ENCODE measurements at regions not wholly inside any gene's neighbourhood (a gene's known extent, or its start where the extent isn't known, plus 50 kb on each side); places are given as distances from the start of the nearest gene placed in this dataset.
A peak's percentile ranks its signal among the peaks of the same experiment; 100 is the strongest.

DNA sequence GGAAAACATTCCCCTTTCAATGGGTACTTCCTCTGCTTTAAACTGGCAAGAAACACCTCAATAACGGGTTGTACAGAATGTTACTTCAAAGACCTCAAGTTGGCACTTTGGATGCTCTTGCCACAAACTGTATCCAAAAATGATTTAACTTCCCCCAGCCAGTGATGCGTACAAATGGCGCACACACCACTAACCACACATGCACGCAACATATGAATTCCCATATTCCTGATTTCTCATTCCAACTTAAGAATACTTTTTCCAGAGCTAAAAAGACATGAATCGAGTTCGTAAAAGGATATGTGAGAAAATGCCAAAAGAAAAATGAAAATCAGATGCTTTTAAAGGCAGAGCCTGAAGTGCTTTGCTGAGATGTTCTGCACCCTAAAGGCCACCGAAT, 388.0 kb upstream of the PIK3R1 start:
- ATAC-seq (ENCODE audit: low read depth in 2 of 2) (no peak), DNase-seq (no peak)
- no peaks in the 10 kb centered on the region for H3K4me1 Mint-ChIP-seq
- H3K4me3 Mint-ChIP-seq, result no peak overlapping the region
- peaks cover 0 to 13% (median 0%) of the 10 kb centered on the region in 3 donors for H3K27me3 Mint-ChIP-seq
- no peak overlapping the region for H3K27ac Mint-ChIP-seq
- H3K36me3 Mint-ChIP-seq, result no peaks in the 10 kb centered on the region
- H3K9me3 Mint-ChIP-seq, result peaks cover 0 to 10% (median 5%) of the 10 kb centered on the region in 7 donors

DNA sequence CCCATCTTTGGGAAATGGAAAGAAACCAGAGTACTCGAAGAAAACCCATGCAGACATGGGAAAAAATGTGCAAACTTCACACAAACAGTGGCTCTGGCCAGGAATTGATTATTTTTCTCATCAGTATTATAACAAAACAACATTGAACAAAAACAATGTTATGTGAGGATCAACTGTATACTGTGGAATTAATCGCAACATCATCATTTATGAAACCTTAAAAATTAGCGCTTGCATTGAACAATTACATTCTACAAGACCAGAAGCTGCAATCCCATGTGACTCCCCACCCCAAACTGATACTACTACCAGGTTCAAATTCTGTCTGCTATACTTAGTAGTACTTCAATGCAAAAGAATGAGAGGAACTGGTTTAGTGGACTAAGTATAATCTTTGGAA, 390.7 kb upstream of the PIK3R1 start:
- Mint-ChIP-seq H3K36me3 (no peaks in the 10 kb centered on the region), H3K4me1 (no peaks in the 10 kb centered on the region), H3K27ac (no peak overlapping the region), H3K4me3 (no peak overlapping the region), H3K9me3 (peaks cover under 1 to 10% (median 6%) of the 10 kb centered on the region in 7 donors), H3K27me3 (peaks cover 0 to 7% (median 0%) of the 10 kb centered on the region in 3 donors)
- ATAC-seq (ENCODE audit: low read depth in 2 of 2) (no peak), DNase-seq (no peak)

DNA sequence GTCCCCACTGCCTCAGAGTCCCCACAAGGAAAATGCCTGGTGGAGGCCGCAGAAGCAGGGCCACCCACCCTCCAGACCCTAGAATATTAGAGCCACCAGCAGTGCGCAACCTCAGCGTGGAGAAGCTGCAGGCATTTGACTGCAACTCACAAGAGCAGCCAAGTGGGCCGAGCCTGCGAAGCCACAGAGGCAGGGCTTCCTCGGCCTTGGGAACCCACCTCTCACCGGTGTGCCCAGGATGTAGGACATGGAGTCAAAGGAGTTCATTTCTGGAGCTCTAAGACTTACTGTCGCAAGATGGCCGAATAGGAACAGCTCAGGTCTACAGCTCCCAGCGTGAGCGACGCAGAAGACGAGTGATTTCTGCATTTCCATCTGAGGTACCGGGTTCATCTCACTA, 397.9 kb upstream of the PIK3R1 start:
- Mint-ChIP-seq H3K27me3 (peaks cover 0 to 1% (median 0%) of the 10 kb centered on the region in 3 donors), H3K4me3 (peak overlapping the region in 1 of 8 donors; percentile 35), H3K9me3 (peaks cover 0 to 9% (median 3%) of the 10 kb centered on the region in 7 donors), H3K4me1 (no peaks in the 10 kb centered on the region), H3K27ac (no peak overlapping the region), H3K36me3 (no peaks in the 10 kb centered on the region)
- no peak for ATAC-seq (ENCODE audit: low read depth in 2 of 2)
- DNase-seq, result no peak

DNA sequence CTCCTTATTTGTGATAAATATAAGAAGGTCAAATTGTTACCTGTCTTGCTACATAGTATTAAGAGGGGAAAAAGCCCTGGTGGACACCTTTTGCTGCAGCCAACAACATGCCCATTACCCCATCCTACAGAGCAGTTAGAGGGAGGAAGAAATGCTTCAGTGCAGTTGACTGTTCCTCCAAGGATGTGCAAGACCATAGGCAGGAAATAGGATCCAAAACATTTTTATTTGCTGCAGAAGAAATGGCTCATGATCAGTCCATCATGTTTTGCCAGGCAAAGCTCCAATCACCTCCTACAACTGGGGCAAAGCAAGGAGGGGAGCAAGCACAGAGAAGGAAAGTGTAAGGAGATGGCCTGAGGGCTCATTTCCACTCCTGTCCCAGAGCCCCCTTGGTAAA, 399.1 kb upstream of the PIK3R1 start:
- Mint-ChIP-seq H3K4me3 (no peak overlapping the region), H3K9me3 (peaks cover 0 to 10% (median 1%) of the 10 kb centered on the region in 7 donors), H3K36me3 (no peaks in the 10 kb centered on the region), H3K4me1 (no peaks in the 10 kb centered on the region), H3K27me3 (peaks cover 0 to 6% (median 0%) of the 10 kb centered on the region in 3 donors), H3K27ac (no peak overlapping the region)
- no peak for DNase-seq
- no peak for ATAC-seq (ENCODE audit: low read depth in 2 of 2)

DNA sequence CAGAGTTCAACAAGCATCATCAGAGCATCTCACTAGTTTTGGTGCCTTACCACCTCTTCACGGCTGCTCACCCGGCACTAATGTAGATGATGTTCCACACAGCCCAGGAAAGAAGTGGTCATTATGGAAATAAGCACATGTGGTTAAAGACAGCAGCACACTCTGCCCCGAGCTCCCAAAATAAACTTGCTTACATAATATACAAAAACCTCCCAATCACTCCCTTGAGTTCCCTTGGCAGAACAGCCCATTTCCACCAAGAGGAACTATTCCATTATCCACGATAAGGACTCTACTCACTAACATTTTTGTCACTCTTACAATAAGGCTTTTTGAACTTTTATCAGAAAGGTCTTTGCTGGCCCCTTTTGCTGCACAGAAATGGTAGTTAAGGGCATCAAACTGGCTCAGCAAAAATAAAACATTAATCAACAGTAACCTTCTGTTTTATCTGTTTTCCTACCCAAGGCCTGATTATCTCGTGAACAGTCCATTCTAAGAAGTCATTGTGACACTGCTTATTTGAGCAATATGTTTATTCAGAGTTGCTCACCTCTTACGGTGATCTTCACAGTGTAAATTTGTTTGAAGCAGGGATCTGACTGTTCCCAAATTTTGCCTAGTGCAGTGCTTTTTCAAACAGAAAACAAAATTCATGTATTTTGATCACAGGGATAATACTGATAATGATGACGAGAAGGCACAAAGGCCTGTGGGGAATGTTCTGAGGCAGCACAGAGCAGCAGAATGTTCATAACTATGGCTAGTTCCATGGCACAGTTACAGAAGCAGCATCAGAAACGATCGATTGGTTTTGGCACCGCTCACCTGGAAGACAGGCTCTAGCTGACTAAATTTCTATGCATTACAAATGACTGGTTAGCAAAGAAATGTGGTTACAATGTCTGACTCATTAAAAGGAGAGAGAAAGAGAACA, 399.8 kb upstream of the PIK3R1 start:
- H3K36me3 Mint-ChIP-seq, result no peaks in the 10 kb centered on the region
- H3K27me3 Mint-ChIP-seq, result peaks cover 0 to 6% (median 0%) of the 10 kb centered on the region in 3 donors
- peaks cover 0 to 10% (median 1%) of the 10 kb centered on the region in 7 donors for H3K9me3 Mint-ChIP-seq
- H3K4me3 Mint-ChIP-seq, result no peak overlapping the region
- no peaks in the 10 kb centered on the region for H3K4me1 Mint-ChIP-seq
- H3K27ac Mint-ChIP-seq, result no peak overlapping the region
- DNase-seq (no peak), ATAC-seq (ENCODE audit: low read depth in 2 of 2) (no peak)

DNA sequence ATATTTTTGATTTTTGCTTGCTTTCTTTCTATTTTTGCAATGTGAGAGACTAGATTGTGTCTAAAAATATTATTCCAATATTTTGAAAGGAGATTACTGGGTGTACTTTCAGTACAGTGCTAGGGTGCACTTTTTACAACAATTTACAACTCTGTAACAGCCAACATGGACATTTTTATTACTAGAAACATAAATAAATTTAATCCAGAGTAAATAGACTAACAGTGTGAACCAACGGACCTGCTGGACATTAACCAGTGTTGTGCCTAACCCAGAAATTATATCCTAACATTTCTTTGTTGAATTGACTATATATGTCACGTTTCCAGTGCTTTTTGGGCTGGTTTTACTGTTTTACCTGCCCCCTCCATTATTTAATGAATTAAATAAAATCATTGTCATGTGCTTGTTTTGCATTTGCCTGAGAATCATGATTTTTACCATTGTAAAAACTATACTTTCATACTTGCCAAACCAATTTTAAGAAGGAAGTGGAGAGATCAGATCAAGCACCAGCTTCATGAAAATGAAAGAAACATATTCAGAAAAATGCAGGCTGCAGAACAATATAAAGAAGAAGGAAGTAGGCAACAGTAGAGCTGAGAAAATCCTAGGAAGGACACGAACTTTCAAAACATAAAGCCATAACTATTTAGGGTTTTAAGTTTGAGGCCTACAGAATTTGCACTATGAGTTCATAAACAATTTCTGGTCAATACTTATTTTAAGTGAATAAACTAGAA, 400.8 kb upstream of the PIK3R1 start:
- Mint-ChIP-seq H3K9me3 (peaks cover 0 to 10% (median 1%) of the 10 kb centered on the region in 7 donors), H3K27me3 (peaks cover 0 to 6% (median 0%) of the 10 kb centered on the region in 3 donors), H3K27ac (no peak overlapping the region), H3K4me3 (peak overlapping the region in 1 of 8 donors; percentile 29), H3K36me3 (no peaks in the 10 kb centered on the region), H3K4me1 (peaks cover 0 to 3% (median 0%) of the 10 kb centered on the region in 3 donors)
- DNase-seq, result no peak
- ATAC-seq (ENCODE audit: low read depth in 2 of 2), result no peak

DNA sequence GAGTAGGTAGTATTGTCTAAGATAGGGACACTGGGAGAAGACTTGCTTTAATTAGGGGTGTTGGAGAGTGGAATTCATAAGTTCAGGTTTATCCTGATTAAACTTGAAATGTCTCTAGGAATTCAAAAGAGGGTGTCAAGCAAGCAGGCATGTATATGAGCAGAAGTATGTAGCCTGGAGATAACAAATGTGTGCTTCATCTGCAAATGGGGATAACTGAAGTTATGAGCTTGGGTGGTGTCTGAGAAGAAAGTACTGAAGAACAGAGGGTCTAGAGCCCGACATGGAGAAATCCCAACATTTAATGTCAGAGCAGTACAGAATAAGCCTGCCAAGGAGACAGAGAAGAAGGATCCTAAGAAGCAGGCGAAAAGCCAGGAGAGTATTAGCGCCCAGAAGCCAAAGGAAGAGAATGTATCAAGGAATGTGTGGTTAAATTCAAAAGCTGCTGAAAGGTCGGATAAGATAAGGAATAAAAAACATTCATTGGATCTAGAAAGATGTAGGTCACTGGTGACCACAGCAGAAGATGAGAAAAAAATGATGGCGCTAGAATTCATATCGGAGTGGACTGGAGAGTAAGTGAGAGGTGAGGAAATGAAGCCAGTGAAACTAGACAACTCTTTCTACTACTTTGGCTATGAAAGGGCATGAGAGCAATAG, 401.5 kb upstream of the PIK3R1 start:
- DNase-seq (no peak), ATAC-seq (ENCODE audit: low read depth in 2 of 2) (no peak)
- H3K4me1 Mint-ChIP-seq, result peaks cover 0 to 7% (median 0%) of the 10 kb centered on the region in 3 donors
- peaks cover 0 to 10% (median 0%) of the 10 kb centered on the region in 7 donors for H3K9me3 Mint-ChIP-seq
- no peaks in the 10 kb centered on the region for H3K36me3 Mint-ChIP-seq
- H3K4me3 Mint-ChIP-seq, result no peak overlapping the region
- H3K27ac Mint-ChIP-seq, result no peak overlapping the region
- H3K27me3 Mint-ChIP-seq, result peaks cover 0 to 6% (median 0%) of the 10 kb centered on the region in 3 donors

DNA sequence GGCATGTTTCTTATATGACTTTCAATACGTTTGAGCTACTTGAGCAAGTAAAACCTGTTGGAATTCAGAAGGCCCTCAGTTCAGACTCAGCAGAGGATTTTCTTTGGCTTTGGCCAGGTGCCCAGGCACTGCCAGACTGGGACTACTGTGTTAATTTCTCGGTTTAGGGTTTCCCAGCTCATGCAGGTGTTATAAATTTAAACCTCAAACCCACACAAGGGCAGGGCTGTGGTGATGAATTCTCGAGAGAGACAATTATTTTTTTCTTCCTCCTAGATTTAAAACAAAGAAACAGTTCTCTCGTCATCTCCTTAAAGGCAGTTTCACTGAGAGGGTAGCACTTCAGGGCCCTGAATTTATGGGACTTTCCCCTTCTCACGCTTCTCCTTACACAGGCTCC, 406.0 kb upstream of the PIK3R1 start:
- DNase-seq (no peak), ATAC-seq (ENCODE audit: low read depth in 2 of 2) (no peak)
- Mint-ChIP-seq H3K4me1 (peaks cover 5 to 25% (median 8%) of the 10 kb centered on the region in 3 donors), H3K9me3 (peaks cover 0 to 8% (median 0%) of the 10 kb centered on the region in 7 donors), H3K4me3 (peak overlapping the region in 1 of 8 donors; percentile 72), H3K36me3 (no peaks in the 10 kb centered on the region), H3K27me3 (peaks cover 0 to 6% (median 0%) of the 10 kb centered on the region in 3 donors), H3K27ac (peak overlapping the region in 1 of 6 donors; percentile 54)

DNA sequence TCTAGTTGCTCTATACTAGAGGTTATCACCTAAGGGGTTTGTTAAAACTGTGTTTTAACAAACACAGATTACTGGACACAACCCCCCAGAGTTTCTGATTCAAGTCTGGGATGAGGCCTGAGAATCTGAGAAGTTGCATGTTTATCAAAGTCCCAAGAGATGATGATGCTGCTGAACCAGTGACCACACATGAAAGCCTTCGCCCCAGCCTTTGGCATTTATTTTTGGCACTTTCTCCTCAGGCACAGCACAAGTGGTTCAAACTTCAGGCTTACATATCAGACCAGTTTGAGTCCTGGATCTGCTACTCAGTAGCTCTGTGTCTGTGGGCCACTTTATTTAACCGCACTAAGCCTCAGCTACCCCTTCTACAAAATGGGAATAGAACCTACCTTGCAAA, 407.2 kb upstream of the PIK3R1 start:
- H3K36me3 Mint-ChIP-seq, result no peaks in the 10 kb centered on the region
- H3K27me3 Mint-ChIP-seq, result peaks cover 0 to 6% (median 0%) of the 10 kb centered on the region in 3 donors
- H3K9me3 Mint-ChIP-seq, result peaks cover 0 to 5% (median 0%) of the 10 kb centered on the region in 7 donors
- H3K4me1 Mint-ChIP-seq, result peaks cover 5 to 25% (median 8%) of the 10 kb centered on the region in 3 donors
- peak overlapping the region in 1 of 6 donors; percentile 3 for H3K27ac Mint-ChIP-seq
- no peak for DNase-seq
- ATAC-seq (ENCODE audit: low read depth in 2 of 2), result no peak
- H3K4me3 Mint-ChIP-seq, result no peak overlapping the region

DNA sequence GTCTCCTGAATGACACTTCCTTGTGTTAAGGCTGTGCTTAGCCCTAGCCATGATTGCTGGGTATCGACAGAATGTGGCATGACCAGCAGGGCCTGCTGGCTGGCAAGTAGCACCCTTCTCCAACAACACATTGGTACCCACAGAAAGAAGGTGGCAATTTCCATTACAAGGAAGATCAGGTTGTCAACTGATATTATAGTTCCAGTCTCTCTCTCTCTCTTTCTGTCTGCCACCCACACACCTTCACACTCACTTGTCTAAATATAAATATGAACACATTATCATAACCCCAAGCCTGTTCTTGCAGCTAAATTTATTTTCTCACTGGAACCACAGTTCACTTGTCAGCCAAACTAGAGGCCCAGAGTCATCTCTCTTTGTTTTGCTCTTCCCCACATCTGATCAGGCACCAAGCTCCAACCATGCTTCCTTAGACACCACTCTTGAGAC, 408.1 kb upstream of the PIK3R1 start:
- no peak for ATAC-seq (ENCODE audit: low read depth in 2 of 2)
- peak overlapping the region in 2 of 6 donors; percentile 14 to 42 for H3K27ac Mint-ChIP-seq

DNA sequence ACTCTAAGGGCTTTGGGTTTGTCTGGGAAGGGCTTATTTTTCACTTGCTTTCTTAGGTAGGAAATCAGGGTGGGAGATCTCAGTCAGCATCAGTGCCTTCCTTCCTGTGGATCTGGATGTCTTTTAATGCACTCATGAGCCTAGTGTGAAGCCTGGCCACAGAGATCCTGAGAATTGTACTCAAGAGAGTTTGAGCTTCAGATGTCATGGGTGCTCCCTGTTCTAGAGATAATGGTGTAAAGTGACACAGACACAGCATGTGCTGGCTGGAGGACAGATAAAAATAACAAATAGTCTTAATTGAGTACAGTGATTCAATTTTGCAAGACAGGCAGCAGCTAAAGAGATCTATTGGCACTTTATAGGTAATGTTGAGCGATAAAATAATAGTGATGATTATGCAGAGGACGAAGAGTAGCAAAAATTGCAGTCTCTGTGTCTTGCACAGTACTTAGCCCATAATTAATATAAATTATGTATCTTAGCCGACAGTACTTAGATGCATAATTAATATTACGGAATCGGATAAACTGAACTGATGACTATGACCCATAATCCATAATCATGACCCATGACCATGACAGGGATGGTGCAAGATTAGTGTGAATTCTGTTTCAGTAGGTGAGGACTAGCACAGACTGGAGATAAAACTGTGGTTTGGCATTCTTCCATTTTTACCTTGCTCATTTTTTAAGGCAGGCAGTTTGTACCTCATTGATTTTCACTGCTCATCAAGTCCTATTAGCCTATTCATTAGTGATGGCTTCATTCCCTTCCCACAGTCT, 408.7 kb upstream of the PIK3R1 start:
- DNase-seq, result no peak
- Mint-ChIP-seq H3K36me3 (no peaks in the 10 kb centered on the region), H3K9me3 (peaks cover 0 to 1% (median 0%) of the 10 kb centered on the region in 7 donors), H3K4me3 (peak overlapping the region in 1 of 8 donors; percentile 16), H3K27me3 (no peaks in the 10 kb centered on the region), H3K4me1 (peaks cover 5 to 25% (median 8%) of the 10 kb centered on the region in 3 donors), H3K27ac (peak overlapping the region in 1 of 6 donors; percentile 47)
- ATAC-seq (ENCODE audit: low read depth in 2 of 2), result no peak

More for the DNA sequence above, 408.1 kb upstream of the PIK3R1 start:
- peak overlapping the region in 1 of 8 donors; percentile 2 for H3K4me3 Mint-ChIP-seq
- peaks cover 5 to 25% (median 8%) of the 10 kb centered on the region in 3 donors for H3K4me1 Mint-ChIP-seq
- no peaks in the 10 kb centered on the region for H3K36me3 Mint-ChIP-seq
- DNase-seq, result no peak
- peaks cover 0 to 3% (median 0%) of the 10 kb centered on the region in 3 donors for H3K27me3 Mint-ChIP-seq
- H3K9me3 Mint-ChIP-seq, result peaks cover 0 to 4% (median 0%) of the 10 kb centered on the region in 7 donors

DNA sequence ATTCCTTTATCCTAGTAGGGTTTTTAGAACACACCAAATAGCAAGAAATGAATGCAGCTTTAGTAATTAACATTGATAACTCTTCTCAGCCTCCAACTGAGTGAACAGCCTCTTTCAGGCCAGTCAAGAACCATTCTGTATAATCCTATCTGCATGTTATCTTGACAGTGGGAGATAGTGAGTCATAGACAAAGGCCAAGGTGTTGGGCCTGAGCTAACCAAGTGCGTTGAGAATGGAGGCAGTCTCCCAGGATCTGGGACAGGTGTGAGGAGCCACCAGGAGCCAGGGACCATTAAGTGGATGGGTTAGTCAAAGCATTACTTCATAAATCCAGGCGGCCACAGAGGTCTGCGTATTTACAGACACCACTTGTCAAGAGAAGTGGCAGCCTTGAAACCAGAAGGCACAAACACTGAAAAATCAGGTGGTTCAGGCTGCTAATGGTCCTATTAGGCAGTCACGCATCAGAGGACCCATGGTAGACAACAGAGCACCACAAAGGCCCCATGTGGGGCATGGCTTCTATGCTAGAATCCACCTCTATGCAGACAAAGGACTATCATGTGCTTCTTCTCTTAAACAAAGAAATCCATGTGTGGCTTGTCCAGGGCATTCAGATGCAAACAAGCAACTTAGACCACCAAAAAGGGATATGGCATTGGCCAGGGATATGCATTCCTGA, 409.7 kb upstream of the PIK3R1 start:
- no peak overlapping the region for H3K27ac Mint-ChIP-seq
- ATAC-seq (ENCODE audit: low read depth in 2 of 2), result no peak
- DNase-seq, result no peak
- no peaks in the 10 kb centered on the region for H3K27me3 Mint-ChIP-seq
- H3K36me3 Mint-ChIP-seq, result no peaks in the 10 kb centered on the region
- H3K4me1 Mint-ChIP-seq, result peaks cover 5 to 25% (median 8%) of the 10 kb centered on the region in 3 donors
- H3K9me3 Mint-ChIP-seq, result peaks cover 0 to 1% (median 0%) of the 10 kb centered on the region in 7 donors
- peak overlapping the region in 1 of 8 donors; percentile 31 for H3K4me3 Mint-ChIP-seq

All from naive B cell (primary cell).